ENCODE measurements at regions not wholly inside any gene's neighbourhood (a gene's known extent, or its start where the extent isn't known, plus 50 kb on each side); places are given as distances from the start of the nearest gene placed in this dataset.
"Not testable (repeated sequence)": the region's sequence is repeated elsewhere in the genome, so short reads cannot be mapped to it uniquely, and the experiment has no call there.

GRCh38 chr6:56814308-56814707 is 140.6 kb upstream of the BEND6 start:
- CTCF ChIA-PET (ENCODE audit: low intra/inter-chr PET ratio, low total read pairs): no interaction called here
- FAIRE-seq: no peak
- Histone ChIP-seq H3K9ac (ENCODE audit: insufficient read depth, low read depth, low read length) (no peak overlapping the region), H2AFZ (ENCODE audit: low read length) (no peak overlapping the region), H3K27ac (ENCODE audit: extremely low read length, insufficient read depth, low read length) (no peak overlapping the region), H3K4me1 (ENCODE audit: insufficient read depth, low read length) (no peaks in the 10 kb centered on the region), H4K20me1 (ENCODE audit: insufficient read depth, low read length) (no peaks in the 10 kb centered on the region), H3K4me2 (ENCODE audit: low read depth, low read length) (no peak overlapping the region), H3K4me3 (replicated peaks in 1 of 3; ENCODE audit: insufficient read depth in 1 of 3, low read depth in 2 of 3, low read length in 3 of 3) (no peak overlapping the region), H3K79me2 (ENCODE audit: insufficient read depth, low read length) (no peaks in the 10 kb centered on the region), H3K27me3 (ENCODE audit: control insufficient read depth in 1 of 2, insufficient read depth in 2 of 2, low read length in 2 of 2) (no peaks in the 10 kb centered on the region; a peak in 1 of 5 replicates), H3K36me3 (replicated peaks in 1 of 2; ENCODE audit: control insufficient read depth in 1 of 2, insufficient read depth in 2 of 2, low read length in 2 of 2) (no peaks in the 10 kb centered on the region), H3K9me3 (ENCODE audit: low read length) (no peaks in the 10 kb centered on the region)
- intact Hi-C loops (cut with micrococcal nuclease; ENCODE audit: unreplicated experiment) (no loop called here), in situ Hi-C loops (cut with HindIII; ENCODE audit: extremely low pct_ligation_motif_present, low pct_unique_long_range_greater_than_20kb) (no loop called here)
- TF ChIP-seq ZNF607 (CRISPR knock-in tag; IDR thresholded peaks at IDR 0.05; ENCODE audit: borderline replicate concordance): no peak
- no peak for TF ChIP-seq ELF1 (CRISPR knock-in tag; IDR thresholded peaks at IDR 0.05)
- no peak for TF ChIP-seq ZNF24 (IDR thresholded peaks at IDR 0.05)
- TF ChIP-seq JUND (CRISPR knock-in tag; IDR thresholded peaks at IDR 0.05): no peak
- TF ChIP-seq ZNF234 (CRISPR knock-in tag; conservative IDR thresholded peaks at IDR 0.05): no peak
- no peak for TF ChIP-seq ZNF792 (CRISPR knock-in tag; IDR thresholded peaks at IDR 0.05)
- no peak for TF ChIP-seq HMGXB4 (CRISPR knock-in tag; IDR thresholded peaks at IDR 0.05; ENCODE audit: borderline replicate concordance in 1 of 2, low read depth in 1 of 2)
- no peak for TF ChIP-seq EZH2 (conservative IDR thresholded peaks at IDR 0.05; ENCODE audit: low read depth, low read length)
- TF ChIP-seq MTF2 (CRISPR knock-in tag; IDR thresholded peaks at IDR 0.05; ENCODE audit: borderline replicate concordance): no peak
- TF ChIP-seq MEF2D (CRISPR knock-in tag; IDR thresholded peaks at IDR 0.05): no peak
- TF ChIP-seq HNRNPUL1 (IDR thresholded peaks at IDR 0.05; ENCODE audit: low read depth, low read length): no peak
- TF ChIP-seq ZNF124 (CRISPR knock-in tag; IDR thresholded peaks at IDR 0.05): no peak
- no peak for TF ChIP-seq SMAD1 (CRISPR knock-in tag; IDR thresholded peaks at IDR 0.05; ENCODE audit: borderline replicate concordance, low read depth)
- TF ChIP-seq ZNF331 (CRISPR knock-in tag; IDR thresholded peaks at IDR 0.05): no peak
- BruUV-seq (replicated peaks): no TSS peak
- POLR2A ChIA-PET: no interaction called here
- no peak for DNase-seq (ENCODE audit: low spot score)
- no peak for ATAC-seq
- WGBS (ENCODE audit: low lambda C conversion rate): 31% methylated on average over 3 of the region's 3 CpGs

GRCh38 chr6:56812851-56813250 is 142.1 kb upstream of the BEND6 start:
- H2AFZ ChIP-seq (ENCODE audit: low read length); H3K79me2 ChIP-seq (ENCODE audit: insufficient read depth, low read length); H3K9me3 ChIP-seq (ENCODE audit: low read length); H3K4me1 ChIP-seq (ENCODE audit: insufficient read depth, low read length); ATAC-seq; H3K9ac ChIP-seq (ENCODE audit: insufficient read depth, low read depth, low read length); H4K20me1 ChIP-seq (ENCODE audit: insufficient read depth, low read length); H3K4me3 ChIP-seq (replicated peaks in 1 of 3; ENCODE audit: insufficient read depth in 1 of 3, low read depth in 2 of 3, low read length in 3 of 3); H3K27ac ChIP-seq (ENCODE audit: extremely low read length, insufficient read depth, low read length); POLR2A ChIA-PET; BruUV-seq (replicated peaks); H3K36me3 ChIP-seq (replicated peaks in 1 of 2; ENCODE audit: control insufficient read depth in 1 of 2, insufficient read depth in 2 of 2, low read length in 2 of 2); in situ Hi-C loops (cut with HindIII; ENCODE audit: extremely low pct_ligation_motif_present, low pct_unique_long_range_greater_than_20kb); FAIRE-seq; CTCF ChIA-PET (ENCODE audit: low intra/inter-chr PET ratio, low total read pairs); DNase-seq (ENCODE audit: low spot score); intact Hi-C loops (cut with micrococcal nuclease; ENCODE audit: unreplicated experiment); H3K4me2 ChIP-seq (ENCODE audit: low read depth, low read length); H3K27me3 ChIP-seq (ENCODE audit: control insufficient read depth in 1 of 2, insufficient read depth in 2 of 2, low read length in 2 of 2): not testable (repeated sequence)
- WGBS (ENCODE audit: low lambda C conversion rate): 35% methylated on average over 1 of the region's 3 CpGs

All from HepG2 (cell line).